ENCODE measurements at regions not wholly inside any gene's neighbourhood (a gene's known extent, or its start where the extent isn't known, plus 50 kb on each side); places are given as distances from the start of the nearest gene placed in this dataset.
"Not testable (repeated sequence)": the region's sequence is repeated elsewhere in the genome, so short reads cannot be mapped to it uniquely, and the experiment has no call there.

DNA sequence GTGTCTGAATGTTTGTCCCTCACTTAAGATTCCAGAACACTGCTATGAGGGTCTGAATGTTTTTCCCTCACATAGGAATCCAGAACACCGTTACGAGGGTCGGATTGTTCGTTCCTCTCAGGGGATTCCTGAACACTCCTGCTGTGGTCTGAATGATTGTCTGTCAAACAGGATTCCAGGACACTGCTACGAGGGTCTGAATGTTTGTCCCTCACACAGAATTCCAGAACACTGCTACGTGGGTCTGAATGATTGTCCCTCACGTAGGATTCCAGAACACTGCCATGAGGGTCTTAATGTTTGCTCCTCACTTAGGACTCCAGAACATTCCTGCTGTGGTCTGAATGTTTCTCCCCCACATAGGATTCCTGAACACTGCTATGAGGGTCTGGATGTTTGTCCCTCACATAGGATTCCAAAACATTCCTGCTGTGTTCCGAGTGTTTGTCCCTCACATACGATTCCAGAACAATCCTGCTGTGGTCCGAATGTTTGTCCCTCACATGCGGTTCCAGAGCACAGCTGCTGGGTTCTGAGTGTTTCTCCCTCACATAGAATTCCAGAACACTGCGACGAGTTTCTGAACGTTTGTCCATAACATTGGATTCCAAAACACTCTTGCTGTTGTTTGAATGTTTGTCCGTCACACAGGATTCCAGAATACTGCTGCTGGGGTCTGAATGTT is 199.5 kb downstream of the FOXD4L6 start:
- no peak for DNase-seq

DNA sequence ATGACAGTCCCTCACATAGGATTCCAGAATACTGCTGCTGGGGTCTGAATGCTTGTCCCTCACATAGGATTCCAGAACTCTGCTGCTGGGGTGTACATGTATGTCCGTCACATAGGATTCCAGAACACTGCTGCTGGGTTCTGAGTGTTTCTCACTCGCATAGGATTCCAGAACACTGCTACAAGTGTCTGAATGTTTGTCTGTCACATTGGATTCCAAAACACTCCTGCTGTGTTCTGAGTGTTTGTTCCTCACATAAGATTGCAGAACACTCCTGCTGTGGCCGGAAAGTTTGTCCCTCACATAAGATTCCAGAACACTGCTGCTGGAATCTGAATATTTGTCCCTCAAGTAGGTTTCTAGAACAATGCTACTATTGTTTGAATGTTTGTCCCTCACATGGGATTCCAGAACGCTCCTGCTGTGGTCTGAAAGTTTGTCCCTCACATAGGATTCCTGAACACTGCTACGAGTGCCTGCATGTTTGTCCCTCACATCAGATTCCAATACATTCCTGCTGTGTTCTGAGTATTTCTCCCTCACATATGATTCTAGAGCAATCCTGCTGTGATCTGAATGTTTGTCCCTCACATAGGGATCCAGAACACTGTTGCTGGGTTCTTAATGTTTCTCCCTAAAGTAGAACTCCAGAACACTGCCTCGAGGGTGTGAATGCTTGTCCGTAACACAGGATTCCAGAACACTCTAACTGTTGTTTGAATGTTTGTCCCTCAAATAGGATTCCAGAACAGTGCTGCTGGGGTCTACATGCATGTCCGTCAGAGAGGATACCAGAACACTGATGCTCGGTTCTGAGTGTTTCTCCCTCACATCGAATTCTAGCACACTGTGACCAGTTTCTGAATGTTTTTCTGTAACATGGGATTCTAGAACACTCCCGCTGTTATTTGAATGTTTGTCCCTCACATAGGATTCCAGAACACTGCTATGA is 200.4 kb downstream of the FOXD4L6 start:
- no peak for DNase-seq

DNA sequence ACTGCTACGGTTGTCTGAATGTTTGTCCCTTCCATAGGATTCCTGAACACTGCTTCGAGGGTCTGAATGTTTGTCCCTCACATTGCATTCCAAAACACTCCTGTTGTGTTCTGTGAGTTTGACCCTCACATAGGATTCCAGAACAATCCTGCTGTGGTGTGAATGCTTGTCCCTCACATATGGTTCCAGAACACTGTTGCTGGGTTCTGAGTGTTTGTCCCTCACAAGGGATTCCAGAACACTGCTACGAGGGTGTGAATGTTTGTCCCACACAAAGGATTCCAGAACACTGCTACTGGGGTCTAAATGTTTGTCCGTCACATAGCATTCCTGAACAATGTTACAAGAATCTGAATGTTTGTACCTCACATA is 201.2 kb downstream of the FOXD4L6 start:
- DNase-seq, result no peak

DNA sequence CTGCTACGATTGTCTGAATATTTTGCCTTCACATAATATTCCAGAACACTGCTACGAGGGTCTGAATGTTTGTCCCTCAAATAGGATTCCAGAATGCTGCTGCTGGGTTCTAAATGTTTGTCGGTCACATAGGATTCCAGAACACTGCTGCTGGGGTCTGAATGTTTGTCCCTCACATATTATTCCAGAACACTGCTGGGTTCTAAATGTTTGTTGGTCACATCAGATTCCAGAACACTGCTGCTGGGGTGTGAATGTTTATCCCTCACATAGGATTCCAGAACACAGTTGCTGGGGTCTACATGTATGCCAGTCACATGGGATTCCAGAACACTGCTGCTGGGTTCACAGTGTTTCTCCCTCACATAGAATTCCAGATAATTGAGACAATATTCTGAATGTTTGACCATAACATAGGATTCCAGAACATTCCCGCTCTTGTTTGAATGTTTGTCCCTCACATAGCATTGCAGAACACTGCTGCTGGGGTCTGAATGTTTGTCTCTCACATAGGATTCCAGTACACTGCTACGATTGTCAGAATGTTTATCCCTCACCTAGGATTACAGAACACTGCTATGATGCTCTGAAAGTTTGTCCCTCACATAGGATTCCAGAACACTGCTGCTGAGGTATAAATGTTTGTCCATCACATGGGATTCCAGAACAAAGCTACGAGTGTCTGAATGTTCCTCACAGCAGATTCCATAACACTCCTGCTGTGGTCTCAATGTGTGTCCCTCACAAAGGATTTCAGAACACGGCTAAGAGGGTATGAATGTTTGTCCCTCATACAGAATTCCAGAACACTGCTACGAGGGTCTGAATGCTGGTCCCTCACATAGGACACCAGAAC is 201.8 kb downstream of the FOXD4L6 start:
- DNase-seq, result no peak

DNA sequence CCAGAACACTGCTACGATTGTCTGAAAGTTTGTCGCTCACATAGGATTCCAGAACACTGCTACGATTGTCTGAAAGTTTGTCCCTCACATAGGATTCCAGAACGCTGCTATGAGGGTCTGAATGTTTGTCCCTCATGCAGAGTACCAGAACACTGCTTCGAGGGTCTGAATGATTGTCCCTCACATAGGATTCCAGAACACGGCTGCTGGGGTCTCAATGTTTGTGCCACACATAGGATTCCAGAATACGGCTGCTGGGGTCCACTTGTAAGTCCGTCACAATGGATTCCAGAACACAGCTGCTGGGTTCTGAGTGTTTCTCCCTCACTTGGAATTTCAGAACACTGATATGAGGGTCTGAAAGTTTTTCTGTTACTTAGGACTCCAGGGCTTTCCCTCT is 203.3 kb downstream of the FOXD4L6 start:
- DNase-seq, result no peak

DNA sequence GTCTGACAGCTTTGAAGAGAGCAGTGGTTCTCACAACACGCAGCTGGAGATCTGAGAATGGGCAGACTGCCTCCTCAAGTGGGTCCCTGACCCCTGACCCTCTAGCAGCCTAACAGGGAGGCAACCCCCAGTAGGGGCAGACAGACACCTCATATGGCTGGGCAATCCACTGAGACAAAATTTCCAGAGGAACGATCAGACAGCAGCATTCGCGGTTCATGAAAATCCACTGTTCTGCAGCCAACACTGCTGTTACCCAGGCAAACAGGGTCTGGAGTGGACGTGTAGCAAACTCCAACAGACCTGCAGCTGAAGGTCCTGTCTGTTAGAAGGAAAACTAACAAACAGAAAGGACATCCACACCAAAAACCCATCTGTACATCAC is 212.1 kb downstream of the FOXD4L6 start:
- DNase-seq, result not testable (repeated sequence)

DNA sequence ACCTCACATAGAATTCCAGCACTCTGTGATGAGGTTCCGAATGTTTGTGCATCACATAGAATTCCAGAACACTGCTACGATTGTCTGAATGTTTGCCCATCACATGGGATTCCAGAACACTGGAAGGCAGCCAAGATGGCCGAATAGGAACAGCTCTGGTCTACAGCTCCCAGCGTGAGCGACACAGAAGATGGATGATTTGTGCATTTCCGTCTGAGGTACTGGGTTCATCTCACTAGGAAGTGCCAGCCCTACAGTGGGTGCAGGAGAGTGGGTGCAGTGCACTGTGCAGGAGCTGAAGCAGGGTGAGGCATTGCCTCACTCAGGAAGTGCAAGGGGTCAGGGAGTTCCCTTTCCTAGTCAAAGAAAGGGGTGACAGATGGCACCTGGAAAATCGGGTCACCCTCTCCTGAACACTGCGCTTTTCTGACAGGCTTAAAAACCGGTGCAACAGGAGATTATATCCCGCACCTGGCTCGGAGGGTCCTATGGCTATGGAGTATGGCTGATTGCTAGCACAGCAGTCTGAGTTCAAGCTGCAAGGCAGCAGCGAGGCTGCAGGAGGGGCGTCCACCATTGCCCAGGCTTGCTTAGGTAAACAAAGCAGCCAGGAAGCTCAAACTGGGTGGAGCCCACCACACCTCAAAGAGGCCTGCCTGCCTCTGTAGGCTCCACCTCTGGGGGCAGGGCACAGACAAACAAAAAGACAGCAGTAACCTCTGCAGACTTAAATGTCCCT is 212.7 kb downstream of the FOXD4L6 start:
- DNase-seq, result peak; percentile 18

DNA sequence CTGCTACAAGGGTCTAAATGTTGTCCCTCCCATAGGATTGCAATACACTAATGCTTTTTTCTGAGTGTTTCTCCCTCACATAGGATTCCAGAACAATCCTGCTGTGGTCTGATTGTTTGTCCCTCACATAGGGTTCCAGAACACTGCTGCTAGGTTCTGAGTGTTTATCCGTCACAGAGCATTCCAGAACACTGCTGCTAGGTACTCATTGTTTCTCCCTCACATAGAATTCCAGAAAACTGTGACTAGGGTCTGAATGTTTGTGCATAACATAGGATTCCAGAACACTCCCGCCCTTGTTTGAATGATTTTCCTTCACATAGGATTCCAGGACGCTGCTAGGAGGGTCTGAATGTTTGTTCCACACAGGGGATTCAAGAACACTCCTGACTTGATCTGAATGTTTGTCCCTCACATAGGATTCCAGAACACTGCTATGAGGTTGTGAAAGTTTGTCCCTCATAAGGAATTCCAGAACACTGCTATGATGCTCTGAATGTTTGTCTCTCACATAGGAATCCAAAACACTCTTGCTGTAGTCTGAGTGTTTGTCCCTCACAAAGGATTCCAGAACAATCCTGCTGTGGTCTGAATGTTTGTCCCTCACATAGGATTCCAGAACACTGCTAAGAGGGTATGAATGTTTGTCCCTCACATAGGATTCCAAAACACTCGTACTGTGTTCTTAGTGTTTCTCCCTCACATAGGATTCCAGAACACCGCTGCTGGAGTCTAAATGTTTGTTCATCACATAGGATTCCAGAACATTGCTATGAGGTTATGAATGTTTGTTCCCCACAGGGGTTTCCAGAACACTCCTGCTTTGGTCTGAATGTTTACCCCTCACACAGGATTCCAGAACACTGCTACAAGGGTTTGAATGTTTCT is 213.5 kb downstream of the FOXD4L6 start:
- DNase-seq, result no peak

DNA sequence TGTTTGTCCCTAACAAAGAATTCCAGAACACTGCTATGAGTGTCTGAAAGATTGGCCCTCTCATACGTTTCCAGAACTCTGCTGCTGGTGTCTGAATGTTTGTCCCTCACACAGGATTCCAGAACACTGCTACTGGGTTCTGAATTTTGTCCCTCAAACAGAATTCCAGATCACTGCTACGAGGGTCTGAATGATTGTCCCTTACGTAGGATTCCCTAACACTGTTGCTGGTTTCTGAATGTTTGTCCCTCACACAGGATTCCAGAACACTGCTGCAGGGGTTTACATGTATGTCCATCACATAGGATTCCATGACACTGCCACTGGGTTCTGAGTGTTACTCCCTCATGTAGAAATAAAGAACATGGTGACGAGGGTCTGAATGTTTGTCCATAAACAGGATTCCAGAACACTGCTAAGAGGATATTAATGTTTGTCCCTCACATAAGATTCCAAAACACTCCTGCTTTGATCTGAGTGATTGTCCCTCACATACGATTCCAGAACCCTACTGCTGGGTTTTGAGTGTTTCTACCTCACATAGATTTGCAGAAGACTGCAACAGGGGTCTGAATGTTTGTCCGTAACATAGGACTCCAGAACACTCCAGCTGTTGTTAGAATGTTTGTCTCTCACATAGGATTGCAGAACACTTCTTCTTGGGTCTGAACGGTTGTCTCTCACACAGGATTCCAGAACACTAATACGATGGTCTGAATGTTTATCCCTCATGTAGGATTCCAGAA is 214.4 kb downstream of the FOXD4L6 start:
- DNase-seq, result no peak

DNA sequence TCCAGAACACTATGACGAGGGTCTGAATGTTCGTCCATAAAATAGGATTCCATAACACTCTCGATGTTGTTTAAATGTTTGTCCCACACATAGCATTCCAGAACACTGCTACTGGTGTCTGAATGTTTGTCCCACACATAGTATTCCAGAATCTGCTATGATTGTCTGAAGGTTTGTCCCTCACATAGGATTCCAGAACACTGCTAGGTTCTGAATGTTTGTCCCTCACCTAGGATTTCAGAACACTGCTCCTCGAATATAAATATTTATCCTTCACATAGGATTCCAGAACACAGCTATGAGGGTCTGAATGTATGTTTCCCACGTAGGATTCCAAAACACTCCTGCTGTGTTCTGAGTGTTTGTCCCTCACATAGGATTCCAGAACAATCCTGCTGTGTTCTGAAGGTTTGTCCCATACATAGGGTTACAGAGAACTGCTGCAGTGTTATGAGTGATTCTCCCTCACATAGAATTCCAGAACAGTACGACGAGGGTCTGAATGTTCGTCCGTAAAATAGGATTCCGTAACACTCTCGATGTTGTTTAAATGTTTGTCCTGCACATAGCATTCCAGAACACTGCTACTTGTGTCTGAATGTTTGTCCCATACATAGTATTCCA is 215.3 kb downstream of the FOXD4L6 start:
- DNase-seq, result no peak

DNA sequence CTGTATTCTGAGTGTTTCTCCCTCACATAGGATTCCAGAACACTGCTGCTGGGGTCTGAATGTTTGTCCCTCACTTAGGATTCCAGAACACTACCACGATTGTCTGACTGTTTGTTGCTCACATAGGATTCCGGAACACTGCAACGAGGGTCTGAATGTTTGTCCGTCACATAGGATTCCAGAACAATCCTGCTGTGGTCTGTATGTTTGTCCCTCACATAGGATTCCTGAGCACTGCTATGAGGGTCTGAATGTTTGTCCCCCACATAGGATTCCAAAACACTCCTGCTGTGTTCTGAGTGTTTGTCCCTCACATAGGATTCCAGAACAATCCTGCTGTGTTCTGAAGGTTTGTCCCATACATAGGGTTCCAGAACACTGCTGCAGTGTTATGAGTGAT is 215.8 kb downstream of the FOXD4L6 start:
- DNase-seq, result not testable (repeated sequence)

DNA sequence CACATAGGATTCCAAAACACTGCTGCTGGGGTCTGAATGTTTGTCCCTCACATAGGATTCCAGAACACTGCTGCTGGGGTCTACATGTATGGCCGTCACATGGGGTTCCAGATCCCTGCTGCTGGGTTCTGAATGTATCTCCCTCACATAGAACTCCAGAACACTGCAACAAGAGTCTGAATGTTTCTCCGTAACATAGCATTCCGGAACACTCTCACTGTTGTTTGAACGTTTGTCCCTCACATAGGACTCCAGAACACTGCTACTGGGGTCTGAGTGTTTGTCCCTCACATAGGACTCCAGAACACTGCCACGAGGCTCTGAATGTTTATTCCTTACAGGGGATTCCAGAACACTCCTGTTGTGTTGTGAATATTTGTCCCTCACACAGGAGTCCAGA is 216.8 kb downstream of the FOXD4L6 start:
- no peak for DNase-seq

DNA sequence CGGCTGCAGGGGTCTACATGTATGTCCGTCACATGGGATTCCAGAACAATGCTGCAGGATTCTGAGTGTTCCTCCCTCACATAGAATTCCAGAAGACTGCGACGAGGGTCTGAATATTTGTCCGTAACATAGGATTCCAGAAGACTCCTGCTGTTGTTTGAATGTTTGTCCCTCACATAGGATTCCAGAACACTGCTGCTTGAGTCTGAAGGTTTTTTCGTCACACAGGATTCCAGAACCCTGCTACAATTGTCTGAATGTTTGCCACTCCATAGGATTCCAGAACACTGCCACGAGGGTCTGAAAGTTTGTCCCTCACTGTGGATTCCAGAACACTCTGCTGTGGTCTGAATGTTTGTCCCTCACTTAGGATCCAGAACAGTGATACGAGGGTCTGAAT is 217.5 kb downstream of the FOXD4L6 start:
- not testable (repeated sequence) for DNase-seq

DNA sequence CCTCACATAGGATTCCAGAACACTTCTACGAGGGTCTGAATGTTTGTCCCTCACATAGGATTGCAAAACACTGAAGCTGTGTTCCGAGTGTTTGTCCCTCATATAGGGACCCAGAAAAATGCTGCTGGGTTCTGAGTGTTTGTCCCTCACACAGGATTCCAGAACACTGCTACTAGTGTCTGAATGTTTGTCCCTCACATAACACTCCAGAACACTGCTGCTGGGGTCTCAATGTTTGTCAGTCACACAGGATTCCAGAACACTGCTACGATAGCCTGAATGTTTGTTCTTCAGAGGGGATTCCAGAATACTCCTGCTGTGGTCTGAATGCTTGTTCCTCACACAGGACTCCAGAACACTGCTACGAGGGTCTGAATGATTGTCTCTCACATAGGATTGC is 218.7 kb downstream of the FOXD4L6 start:
- DNase-seq, result no peak

DNA sequence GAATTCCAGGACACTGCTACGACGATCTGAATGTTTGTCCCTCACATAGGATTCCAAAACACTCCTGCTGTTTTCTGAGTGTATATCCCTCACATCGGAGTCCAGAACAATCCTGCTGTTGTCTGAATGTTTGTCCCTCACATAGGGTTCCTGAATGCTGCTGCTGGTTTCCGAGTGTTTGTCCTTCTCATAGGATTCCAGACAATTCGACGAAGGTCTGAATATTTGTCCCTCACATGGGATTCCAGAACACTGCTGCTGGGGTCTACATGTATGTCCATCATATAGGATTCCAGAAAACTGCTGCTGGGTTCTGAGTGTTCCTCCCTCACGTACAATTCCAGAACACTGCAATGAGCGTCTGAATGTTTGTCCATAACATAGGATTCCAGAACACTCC is 219.4 kb downstream of the FOXD4L6 start:
- DNase-seq, result not testable (repeated sequence)

DNA sequence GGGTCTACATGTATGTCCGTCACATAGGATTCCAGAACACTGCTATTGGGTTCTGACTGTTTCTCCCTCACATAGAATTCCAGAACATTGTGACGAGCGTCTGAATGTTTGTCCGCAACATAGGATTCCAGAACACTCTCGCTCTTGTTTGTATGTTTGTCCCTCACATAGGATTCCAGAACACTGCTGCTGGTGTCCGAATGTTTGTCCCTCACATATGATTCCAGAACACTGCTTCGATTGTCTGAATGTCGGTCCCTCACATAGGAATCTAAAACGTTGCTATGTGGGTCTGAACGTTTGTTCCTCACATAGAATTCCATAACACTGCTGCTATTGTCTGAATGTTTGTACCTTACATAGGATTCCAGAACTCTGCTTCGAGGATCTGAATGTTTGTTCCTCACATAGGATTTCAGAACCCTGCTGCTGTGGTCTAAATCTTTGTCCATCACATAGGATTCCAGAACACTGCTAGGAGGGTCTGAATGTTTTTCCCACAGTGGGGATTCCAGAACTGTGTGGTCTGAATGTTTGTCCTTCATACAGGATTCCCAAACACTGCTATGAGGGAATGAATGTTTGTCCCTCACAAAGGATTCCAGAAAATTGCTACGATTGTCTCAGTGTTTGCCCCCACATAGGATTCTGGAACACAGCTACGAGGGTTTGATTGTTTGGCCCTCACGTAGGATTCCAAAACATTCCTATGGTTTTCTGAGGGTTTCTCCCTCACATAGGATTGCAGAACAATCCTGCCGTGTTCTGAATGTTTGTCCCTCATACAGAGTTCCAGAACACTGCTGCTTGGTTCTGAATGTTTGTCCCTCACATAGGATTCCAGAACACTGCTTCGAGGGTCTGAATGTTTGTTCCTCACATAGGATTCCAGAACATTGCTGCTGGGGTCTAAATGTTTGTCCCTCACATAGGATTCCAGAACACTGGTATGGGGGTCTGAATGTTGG is 220.5 kb downstream of the FOXD4L6 start:
- DNase-seq, result no peak

DNA sequence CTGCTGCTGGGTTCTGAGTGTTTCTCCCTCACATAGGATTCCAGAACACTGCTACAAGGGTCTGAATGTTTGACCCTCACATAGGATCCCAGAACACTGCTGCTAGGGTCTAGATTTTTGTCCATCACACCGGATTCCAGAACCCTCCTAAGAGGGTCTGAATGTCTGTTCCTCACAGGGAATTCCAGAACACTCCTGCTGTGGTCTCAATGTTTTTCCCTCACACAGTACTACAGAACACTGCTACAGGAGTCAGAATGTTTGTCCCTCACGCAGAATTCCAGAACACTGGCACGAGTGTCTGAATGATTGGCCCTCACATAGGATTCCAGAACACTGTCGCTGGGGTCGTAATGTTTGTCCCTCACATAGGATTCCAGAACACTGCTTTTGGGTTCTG is 221.6 kb downstream of the FOXD4L6 start:
- not testable (repeated sequence) for DNase-seq

DNA sequence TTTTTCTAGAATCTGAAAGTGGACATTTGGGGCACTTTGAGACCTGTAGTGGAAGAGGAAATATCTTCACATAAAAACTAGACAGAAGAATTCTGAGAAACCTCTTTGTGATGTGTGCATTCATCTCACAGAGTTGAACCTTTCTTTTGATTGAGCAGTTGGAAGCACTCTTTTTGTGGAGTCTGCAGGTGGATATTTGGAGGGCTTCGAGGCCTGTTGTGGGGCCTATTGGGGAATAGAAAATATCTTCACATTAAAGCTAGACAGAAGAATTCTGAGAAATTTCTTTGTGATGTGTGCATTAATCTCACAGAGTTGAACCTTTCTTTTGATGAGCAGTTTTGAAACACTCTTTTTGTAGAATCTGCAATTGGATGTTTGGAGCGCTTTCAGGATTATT is 236.2 kb downstream of the FOXD4L6 start:
- not testable (repeated sequence) for DNase-seq

DNA sequence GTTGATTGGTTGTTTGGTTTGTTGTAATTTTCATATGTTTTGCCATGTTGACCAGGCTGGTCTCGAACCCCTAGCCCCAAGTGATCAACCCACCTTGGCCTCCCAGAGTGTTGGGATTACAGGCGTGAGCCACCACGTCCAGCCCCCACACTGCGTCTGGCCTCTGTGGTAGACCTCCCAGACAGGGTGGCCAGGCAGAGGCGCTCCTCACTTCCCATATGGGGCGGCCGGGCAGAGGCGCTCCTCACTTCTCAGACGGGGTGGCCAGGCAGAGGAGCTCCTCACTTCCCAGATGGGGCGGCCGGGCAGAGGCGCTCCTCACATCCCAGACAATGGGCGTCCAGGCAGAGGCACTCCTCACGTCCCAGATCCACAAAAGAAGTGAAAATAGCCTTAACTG is 242.6 kb downstream of the FOXD4L6 start:
- not testable (repeated sequence) for DNase-seq
